IMR-90 (cell line): ENCODE measurements at regions not wholly inside any gene's neighbourhood (a gene's known extent, or its start where the extent isn't known, plus 50 kb on each side); places are given as distances from the start of the nearest gene placed in this dataset.

ENCODE experiments used
- BHLHE40 ChIP-seq: fragments of 150-350 bp; IDR thresholded peaks from 2 replicates; pipeline ENCODE4 v1.6.1; 2016; ENCODE audit warnings: mild to moderate bottlenecking, low read depth, low read length
- CHD1 ChIP-seq: IDR thresholded peaks from 2 replicates; pipeline ENCODE4 v1.6.1; 2012; ENCODE audit warnings: low read depth, low read length, improper control_type of control experiment
- FOS ChIP-seq: fragments of 150-350 bp; IDR thresholded peaks from 2 replicates; pipeline ENCODE4 v1.6.1; 2016; ENCODE audit warnings: low read depth, low read length
- MAFK ChIP-seq: IDR thresholded peaks from 2 replicates; pipeline ENCODE4 v1.6.1; 2012; ENCODE audit warnings: low read depth, low read length, improper control_type of control experiment
- MXI1 ChIP-seq: IDR thresholded peaks from 2 replicates; pipeline ENCODE4 v1.6.1; 2012; ENCODE audit warnings: low read depth, mild to moderate bottlenecking, low read length, moderate library complexity, borderline replicate concordance
- NFE2L2 ChIP-seq: fragments of 150-350 bp; IDR thresholded peaks from 2 replicates; pipeline ENCODE4 v1.6.1; 2016; ENCODE audit warnings: low read depth, mild to moderate bottlenecking, low read length
- POLR2A ChIP-seq: IDR thresholded peaks from 2 replicates; pipeline ENCODE4 v1.6.1; 2012; ENCODE audit warnings: mild to moderate bottlenecking, low read depth, low read length
- RFX5 ChIP-seq: IDR thresholded peaks from 2 replicates; pipeline ENCODE4 v1.8.0; 2012; ENCODE audit warnings: low read depth, mild to moderate bottlenecking, low read length, moderate library complexity
- TF ChIP-seq, protein P1 (sequence below): conservative IDR thresholded peaks from 2 replicates; pipeline ENCODE4 v1.5.1; 2012; ENCODE audit warnings: mild to moderate bottlenecking, low read depth, low read length, improper control_type of control experiment
- TF ChIP-seq, protein P2 (sequence below): fragments of 150-350 bp; IDR thresholded peaks from 2 replicates; pipeline ENCODE4 v1.6.1; 2017; ENCODE audit warnings: mild to moderate bottlenecking, antibody characterized with exemption, low read length, low read depth

DNA sequence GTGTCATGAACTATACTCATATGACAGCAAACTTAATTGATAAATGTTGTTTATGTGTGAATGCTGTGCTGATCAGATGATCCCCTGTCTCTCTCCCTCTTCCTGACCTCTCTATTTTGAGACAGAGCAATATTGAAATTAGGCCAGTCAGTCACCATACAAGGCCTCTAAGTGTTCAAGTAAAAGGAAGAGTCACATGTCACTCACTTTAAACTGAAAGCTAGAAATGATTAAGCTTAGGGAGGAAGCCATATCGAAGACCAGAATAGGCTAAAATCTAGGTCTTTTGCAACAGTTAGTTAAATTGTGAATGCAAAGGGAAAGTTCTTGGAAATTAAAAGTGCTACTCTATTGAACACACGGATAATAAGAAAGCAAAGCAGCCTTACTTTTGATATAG is 498.6 kb downstream of the ZPLD1 start:
- TF ChIP-seq, protein P1, sequence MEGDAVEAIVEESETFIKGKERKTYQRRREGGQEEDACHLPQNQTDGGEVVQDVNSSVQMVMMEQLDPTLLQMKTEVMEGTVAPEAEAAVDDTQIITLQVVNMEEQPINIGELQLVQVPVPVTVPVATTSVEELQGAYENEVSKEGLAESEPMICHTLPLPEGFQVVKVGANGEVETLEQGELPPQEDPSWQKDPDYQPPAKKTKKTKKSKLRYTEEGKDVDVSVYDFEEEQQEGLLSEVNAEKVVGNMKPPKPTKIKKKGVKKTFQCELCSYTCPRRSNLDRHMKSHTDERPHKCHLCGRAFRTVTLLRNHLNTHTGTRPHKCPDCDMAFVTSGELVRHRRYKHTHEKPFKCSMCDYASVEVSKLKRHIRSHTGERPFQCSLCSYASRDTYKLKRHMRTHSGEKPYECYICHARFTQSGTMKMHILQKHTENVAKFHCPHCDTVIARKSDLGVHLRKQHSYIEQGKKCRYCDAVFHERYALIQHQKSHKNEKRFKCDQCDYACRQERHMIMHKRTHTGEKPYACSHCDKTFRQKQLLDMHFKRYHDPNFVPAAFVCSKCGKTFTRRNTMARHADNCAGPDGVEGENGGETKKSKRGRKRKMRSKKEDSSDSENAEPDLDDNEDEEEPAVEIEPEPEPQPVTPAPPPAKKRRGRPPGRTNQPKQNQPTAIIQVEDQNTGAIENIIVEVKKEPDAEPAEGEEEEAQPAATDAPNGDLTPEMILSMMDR = no peak
- TF ChIP-seq CHD1 (no peak), MAFK (no peak), POLR2A (no peak), NFE2L2 (no peak), MXI1 (no peak), BHLHE40 (no peak), RFX5 (no peak), FOS (no peak)
- TF ChIP-seq, protein P2, sequence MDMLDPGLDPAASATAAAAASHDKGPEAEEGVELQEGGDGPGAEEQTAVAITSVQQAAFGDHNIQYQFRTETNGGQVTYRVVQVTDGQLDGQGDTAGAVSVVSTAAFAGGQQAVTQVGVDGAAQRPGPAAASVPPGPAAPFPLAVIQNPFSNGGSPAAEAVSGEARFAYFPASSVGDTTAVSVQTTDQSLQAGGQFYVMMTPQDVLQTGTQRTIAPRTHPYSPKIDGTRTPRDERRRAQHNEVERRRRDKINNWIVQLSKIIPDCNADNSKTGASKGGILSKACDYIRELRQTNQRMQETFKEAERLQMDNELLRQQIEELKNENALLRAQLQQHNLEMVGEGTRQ = no peak
